ENCODE measurements at regions not wholly inside any gene's neighbourhood (a gene's known extent, or its start where the extent isn't known, plus 50 kb on each side); places are given as distances from the start of the nearest gene placed in this dataset.
"Not testable (repeated sequence)": the region's sequence is repeated elsewhere in the genome, so short reads cannot be mapped to it uniquely, and the experiment has no call there.

DNA sequence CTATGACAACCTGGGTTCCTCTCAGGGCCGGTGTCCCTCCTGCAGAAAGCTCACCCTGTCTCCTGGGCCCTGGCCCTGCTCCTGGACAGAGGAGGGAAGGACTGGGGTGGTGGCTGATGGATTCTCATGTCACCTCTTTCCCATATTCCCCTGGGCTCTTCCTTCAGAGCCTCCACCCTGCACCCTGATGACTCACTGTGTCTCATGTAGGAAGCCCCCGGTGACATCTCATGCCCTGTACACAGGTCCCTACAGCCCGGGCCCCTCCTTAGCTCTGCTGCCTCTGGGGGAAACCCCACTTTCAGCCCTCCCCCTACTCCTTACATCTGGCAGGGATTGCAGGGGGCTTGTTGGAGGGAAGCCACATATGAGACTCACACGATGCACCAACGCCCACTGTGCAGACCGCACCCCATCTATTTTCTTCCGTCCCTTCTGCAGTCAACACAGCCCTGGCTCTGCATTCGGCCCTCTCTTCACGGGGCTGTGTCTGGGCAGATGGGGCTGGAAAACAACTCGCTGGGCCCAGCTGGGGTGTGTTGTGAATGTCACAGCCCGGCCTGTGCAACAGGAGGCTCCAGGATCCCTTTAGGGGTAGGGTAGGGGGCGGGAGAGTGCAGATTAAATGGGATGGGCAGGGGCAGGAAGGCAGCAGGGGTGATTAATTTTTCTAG lies 124.6 kb upstream of the SULF2 start:
- DNase-seq, result not testable (repeated sequence)

DNA sequence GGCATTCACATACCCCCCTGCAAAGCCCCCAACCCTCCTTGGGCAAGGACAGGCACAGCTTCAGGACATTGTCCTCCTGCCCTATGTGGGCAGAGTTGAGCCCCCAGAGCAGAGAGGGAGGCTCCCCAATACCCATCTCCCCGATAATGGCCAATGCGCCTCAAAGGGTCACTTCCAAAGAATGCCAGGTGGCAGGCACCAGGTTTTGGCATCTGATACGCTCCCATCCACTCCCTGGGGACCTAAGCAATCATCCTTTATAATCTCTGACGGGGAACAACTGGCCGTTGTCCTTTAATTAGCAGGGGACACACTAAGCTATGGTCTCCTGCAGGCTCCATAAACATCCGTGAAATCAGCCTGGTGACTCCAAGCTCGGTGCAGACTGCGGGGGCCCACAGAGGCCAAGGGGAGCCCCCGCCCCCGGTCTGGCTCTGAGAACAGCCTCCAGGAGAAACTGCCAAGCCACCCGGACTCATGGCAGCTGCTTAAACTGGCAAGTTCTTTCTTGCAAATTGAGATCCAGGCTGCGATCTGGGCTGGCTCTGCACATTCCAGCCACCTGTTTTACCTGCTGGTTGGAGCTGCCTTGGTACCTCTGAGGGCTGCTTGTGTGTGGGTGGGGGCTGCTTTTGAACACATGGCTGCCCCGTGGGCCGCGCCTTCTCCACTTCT lies 123.2 kb upstream of the SULF2 start:
- not testable (repeated sequence) for DNase-seq

DNA sequence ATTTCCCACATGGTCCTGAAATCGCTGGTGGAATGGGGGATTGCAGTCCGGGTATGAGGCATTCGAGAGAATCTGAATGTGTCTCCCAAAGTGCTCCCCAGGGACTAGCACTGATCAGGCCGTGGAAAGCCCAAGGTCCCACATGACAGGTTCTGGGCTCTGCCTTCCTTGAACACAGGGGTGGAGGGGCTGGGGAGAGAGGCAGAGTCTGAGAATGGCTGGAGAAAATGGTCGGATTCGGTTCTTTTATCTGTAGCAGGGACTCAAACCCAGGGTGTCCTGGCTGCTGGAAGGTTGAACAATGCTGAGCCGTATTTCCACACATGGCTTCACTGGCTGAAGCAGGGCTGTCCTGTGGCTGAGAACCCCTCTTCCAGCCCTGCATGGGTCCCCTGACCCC lies 122.7 kb upstream of the SULF2 start:
- DNase-seq, result not testable (repeated sequence)

DNA sequence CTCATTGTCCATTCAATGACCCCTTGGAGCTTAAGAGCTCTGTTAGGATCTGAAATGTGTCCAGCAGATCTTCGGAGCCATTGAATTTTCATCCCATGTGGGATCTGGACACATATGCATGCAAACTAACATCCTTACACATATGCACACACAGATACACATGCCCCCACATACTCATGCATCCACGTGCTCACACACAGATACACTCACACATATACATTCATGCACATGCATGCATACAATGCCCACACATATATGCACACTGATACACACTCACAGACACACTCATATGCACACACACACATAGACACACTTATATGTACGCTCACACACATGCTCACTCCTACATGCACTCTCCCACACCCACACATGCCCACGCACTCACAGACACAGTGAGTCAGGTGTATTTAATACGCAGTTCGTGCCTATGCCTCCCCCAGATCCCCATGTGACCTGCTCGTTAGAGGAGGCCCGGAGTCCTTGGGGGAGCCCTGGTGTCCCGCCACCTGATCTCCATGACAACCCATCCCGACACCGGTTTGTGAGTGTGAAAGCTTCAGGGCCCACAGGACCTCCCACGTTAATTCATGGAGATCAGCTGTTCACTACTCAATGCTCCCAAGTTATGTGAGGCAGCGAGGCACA lies 121.9 kb upstream of the SULF2 start:
- no peak for DNase-seq

DNA sequence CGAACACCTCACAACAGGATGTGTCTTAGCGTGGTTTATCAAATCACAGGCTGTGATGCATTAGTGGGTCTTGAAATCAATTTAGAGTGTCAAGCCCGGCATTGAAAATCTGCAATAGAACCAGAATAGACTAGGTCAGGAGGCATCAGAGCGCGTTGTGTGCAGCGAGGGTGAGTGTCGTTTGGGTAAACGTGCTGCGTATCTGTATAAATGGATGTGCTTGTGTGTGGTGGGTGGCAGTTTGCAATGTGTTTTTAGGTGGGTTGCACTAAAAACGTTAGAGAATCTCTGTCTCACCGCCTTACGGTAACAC lies 121.0 kb upstream of the SULF2 start:
- DNase-seq, result no peak

DNA sequence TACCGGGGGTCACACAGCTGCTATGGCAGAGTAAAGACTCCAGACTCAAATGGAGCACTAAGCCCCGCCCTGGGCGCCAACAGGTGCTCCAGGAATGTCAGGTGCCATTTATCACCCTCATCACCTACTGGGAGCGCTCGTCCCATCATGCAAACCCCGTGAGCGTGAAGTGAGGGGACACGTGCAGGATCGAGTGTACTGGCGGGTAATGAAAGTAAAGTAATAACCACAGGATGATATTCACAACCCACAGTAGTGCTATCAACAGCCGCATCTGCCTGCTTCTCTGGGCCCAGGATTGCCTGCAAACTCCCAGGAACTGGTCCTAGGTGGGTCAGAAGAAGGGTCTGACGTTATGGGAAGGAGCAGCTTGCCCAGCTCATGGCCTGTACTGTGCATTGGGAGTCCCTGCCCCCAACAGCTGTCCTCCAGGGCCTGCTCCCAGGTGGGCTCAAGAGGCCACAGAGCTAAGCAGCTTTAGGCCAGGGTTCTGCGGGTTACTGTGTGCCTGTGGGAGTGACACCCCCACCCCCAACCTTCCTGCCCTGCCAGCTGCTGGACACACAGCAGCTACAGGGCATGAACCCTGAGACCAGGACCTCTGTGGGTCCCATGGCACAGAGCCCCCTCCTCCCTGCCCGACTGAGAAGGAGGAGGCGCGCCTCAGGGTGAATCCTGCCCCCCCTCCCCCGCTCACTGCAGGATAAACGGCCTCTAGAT lies 120.5 kb upstream of the SULF2 start:
- DNase-seq, result no peak

DNA sequence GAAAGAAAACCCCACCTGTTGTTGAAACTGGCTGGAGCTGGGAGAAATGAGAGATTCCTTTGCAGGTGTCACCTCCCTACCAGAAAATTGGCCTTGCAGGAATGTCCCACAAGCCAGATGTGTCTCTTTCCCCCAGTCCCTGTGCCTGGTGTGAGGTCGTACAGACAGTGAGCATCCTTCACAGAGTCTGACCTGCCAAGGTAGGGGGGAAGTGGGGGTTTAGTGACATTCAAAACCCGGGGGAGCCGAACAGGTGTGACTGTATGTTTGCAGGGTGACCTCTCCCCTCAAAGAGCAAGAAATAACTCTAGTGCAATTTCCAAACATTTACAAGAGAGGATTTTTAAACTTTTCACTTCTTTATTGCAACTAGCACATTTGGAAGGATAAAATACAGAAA lies 117.7 kb upstream of the SULF2 start:
- DNase-seq, result not testable (repeated sequence)

DNA sequence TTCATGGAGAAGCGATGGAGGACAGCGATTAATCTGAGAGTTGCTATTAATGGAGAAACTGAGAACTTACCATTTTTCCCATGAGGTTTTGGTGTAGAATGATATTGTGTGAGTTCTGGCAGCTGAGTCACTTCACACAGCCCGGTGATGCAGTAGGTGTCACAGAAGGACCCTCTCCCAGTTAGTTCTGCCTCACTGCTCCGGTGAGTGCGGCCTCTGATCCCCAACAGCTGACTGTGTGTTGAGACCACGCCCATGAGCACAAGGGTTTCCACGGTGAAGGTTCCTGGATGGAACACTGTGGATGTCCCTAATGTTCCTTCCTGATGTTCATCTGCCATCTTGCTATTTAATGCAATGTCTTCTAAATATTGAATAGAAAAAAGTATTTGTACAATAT lies 114.0 kb upstream of the SULF2 start:
- DNase-seq, result not testable (repeated sequence)

DNA sequence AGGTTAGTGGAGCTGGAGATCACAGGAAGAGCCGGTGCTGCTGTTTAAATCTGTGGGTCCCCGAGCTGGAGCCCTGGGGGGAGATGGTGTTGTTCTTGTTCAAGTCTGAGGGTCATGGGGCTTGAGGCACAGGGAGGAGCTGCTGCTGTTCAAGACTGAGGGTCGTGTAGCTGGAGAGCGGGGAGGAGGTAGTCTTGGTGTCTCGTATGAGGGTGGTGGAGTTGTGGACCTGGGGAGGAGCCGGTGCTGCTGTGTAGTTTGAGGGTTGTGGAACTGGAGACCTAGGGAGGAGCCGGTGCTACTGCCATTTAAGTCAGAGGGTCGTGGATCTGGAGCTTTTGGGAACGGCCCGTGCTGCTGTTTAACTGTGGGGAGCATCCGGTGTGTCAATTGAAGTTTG lies 112.2 kb upstream of the SULF2 start:
- DNase-seq, result no peak

DNA sequence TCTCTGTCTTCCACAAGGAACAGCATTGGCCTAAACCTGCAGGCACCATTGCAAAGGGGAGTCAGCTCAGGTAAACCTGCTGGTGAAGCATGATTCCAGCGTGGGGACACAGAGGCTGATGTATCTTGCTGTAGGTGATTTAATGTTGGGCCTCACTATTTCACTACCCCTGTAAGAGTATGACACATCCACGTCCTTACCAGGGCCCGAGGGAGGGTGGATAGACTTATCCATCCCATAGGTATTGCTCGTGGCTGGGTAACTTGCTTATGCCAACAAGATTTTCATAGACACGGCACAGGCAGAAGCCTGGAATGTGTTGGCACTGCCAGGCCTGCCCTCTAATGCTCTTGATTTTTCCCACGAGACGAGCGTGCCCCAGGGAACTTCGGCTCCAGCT lies 107.4 kb upstream of the SULF2 start:
- DNase-seq, result not testable (repeated sequence)

DNA sequence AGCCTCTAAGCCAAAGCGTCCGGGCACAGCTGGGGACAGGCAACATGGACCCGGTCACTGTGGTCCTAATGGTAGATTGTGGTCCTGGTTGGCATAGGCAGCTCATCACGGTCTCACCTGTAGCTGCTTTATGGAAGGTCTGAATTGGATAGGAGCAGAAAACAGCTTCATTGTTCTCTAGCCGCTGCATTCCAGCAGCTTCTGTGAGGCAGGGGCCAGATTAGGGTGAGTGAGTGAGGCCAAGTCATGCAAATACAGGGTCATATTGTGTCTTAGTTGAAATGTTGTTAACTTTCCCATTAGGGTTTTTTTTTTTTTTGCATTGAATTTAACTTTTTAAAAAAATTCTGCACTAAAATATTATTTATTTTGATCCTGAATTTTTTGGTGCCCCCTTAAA lies 105.4 kb upstream of the SULF2 start:
- DNase-seq, result not testable (repeated sequence)

DNA sequence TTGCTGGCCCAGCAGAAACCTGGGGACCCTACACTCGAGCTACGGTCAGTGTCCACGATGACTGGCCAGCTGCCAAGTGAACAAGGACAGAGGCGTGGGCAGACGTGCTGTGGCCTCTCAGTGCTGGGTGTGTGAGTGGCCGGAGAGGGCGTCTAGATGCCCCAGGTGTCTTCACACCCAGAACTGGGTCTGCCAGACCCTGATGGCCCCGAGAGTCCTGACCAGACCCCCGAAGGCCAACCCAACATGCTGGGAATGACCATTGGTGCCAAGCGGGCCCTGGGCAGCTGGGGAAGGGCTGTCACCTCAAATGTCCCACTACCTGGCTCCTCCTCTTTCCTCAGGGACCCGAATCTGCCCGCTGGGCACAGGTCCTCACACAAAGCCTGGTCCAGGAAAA lies 104.5 kb upstream of the SULF2 start:
- DNase-seq, result not testable (repeated sequence)

DNA sequence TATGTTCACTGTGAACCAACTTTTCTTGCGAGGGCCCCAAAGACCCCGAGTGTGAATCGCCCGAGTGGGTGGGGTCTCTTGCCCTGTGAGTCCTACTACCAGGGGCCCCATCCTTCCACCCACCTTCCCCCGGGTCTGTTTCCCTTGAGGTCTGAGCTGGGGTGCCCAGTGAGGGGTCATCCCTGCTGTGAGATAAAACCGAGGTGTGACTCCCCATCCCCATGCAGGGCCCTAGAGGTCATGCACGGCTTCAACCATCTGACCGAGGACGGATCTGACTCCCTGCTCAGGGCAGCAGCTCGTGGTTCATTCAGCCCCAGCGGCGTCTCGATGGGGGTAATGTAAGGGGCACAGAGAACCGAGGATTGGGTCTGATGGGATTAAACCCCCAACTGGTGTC lies 103.1 kb upstream of the SULF2 start:
- DNase-seq, result no peak

DNA sequence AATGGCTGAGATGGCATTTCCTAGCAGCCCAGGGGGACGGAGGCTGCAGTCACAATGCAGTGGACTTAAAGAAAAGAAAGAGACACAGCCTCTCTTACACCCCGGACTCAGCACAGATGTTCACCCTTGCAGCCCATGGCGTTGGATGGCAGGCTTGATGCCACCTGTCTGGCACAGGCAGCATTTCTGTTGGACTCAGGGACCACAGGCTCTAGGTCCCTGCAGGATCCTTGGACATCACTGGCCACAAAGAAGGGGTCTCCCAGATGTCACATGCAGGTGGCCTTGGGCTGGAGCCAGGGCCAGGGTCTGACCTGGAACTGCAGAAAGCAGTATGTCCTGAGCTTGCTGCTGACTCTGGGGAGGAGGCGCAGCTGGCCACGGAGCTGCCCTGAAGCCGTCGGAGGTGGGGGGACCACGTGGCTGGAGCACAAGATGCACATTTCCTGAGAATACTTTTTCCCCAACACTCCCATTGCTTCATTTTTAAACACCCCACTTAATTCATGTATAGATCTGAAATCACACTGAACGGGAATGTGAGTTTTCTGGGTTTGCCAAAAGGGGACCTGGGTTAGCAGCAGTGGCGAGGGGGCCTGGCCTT lies 102.3 kb upstream of the SULF2 start:
- DNase-seq, result no peak

DNA sequence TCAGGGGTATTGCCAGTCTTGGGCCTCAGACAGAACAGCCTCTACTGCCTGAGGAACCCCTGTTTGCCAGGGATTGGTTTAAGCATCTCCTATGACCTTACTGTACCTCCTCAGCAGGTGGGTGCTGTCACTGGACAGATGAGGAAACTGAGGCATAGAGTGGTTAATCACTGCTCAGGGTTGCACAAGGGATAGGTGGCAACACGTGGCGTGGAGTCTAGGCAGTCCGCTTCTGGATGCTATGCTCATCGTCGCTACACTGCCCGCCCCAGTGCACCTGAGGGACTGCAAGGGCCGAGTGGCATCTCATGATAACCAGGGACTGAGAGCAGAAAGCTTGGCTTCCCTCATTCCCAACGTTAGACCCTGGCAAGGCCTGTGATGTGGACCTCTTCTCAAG lies 101.8 kb upstream of the SULF2 start:
- DNase-seq, result no peak

DNA sequence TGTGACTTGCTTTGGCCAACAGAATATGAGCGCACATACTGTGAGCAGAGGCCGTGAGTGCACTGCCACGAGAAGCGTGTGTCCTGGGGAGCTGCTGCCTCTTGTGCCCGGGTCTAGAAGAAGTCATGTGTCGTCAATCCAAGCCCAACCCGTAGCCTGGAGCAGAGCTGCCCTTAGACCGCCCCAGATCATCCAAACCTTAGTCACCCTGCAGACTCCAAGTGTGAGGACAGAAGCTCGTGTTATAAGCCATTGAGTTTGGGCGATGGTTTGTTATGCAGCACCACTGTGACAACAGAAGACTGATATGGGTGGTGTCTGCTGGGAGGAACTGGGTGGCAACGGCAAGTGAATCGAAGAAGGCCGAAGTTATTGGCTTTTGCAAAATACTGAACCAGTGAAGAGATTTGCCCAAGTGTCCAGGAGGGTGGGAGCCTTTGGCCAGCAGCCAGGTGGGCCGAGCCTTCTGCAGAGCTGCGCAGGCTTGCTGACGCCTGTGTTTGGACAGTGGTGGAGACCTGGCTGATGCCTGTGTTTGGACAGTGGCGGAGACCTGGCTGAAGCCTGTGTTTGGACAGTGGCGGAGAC lies 101.3 kb upstream of the SULF2 start:
- no peak for DNase-seq

DNA sequence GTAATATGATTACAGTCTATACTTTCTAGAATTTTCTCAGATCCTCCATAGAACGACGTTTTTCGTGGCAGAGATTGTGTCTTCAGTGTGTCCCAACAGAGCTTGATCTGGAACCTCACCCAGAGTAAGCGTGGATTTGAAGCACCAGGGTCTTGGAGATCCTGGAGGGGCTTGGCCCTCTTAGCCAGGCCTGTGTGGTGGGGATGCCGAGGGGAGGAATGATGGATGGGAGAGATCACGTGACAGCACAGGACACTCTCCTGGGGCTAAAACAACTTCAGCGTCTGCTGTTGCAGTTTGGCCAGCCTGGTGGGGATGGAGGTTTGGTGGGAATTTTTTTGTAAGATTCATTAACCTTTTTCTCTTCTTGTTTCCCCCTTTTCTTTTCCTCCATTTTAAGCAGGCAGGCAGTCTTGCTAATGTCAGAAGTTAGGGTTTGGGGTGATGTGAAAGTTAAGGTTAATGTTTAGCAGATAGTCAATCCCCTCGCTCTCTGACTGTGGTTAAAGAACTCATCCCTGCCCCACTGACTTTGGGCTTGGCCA lies 100.7 kb upstream of the SULF2 start:
- DNase-seq, result no peak

DNA sequence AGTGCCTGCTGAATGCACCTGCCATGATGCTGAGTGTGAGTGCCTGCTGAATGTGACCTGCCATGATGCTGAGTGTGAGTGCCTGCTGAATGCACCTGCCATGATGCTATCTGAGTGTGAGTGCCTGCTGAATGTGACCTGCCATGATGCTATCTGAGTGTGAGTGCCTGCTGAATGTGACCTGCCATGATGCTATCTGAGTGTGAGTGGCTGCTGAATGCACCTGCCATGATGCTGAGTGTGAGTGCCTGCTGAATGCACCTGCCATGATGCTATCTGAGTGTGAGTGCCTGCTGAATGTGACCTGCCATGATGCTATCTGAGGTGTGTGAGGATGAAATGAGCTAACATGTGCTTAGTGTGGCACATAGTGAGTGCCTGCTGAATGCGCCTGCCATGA lies 98.7 kb upstream of the SULF2 start:
- DNase-seq, result not testable (repeated sequence)

DNA sequence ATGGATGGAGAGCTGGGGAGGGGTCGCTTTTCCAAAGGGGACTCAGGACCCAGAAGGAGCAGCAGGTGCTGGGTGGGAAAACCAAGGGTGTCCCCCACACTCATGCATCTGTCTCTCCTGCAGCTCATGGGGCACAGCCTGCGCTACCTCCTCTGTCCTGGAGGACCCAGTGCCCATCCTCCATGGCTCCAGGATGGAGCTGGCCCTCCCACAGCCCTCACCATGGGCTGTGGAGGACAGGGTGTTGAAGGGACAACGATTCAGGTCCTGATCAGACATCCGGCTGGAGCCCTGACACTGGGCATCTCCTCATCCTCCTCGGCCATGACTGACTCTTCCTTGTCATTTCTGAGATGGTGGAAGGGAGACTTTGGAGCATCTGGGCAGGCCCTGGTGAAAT lies 97.9 kb upstream of the SULF2 start:
- no peak for DNase-seq

DNA sequence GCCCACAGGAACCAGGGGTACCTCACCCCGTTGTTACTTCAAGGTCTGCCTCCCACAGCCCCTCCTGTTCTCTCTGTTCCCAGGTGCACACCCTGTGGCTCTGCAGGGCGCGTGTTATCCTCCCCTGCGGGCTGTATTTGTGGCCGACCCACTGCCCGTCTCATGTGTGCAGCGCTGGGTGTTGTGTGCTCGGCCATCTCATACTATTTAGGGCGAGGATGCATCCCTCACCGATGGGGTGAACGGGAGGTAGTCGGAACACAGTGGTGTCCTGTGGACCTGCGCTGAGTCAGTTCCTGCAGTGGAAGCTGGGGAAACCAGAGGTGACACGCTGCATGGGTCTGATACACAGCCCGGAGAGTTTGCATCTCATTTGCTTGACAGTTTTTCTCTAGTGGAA lies 94.5 kb upstream of the SULF2 start:
- no peak for DNase-seq

DNA sequence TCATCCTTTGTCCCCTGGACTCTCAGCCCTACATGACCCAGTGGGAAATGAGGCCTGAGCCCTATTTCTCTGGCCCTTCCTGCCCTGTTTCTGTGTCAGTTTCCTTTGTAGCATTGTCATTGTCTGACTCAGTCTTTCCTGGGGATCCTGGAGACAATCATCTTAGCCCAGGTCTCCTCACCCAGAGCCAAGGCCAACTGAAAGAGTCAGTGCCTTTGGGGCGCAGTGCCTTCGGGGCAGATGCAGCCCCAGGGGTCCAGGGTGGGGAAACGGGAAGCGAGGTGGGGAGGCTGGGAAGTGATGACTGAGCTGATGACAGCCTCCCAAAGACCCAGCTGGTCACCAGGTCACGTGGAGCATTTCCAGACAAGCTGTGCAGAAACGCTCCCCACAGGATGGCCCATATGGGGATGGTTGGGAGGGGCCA lies 93.3 kb upstream of the SULF2 start:
- no peak for DNase-seq

DNA sequence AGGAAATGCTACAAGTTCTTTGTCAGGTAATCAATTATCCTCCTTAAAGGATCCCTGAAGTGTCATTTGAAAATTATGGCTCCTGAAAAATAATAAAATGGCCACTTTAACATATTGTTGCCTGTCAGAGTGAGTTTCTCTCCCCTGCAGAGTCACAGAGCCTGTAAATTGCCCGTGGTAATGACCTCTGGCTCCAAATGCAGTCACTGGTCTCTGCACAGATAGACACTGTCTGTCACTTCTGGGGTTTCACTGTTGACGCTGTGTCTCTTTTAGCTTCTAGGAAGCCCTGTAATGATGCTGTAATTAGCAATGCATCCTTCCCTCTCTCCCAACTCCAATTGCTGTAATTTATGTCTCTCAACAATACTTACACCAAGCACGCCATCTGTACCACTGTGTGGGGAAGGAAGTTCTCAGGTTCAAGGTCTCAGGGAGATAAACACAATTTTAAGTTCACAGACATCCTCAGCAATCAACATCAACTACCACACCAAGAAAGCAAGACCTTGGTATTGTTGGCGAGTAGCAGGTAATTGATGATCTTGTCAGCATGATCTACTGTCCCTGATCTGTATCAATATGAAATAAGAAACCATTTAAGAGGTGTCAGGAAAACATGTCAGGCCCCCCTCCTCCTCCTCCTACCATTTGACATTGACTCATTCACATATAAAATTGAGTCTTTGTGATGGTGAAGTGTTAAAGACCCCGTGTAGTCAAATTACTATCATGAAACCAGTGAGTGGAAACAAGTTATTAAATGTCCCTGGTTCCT lies 91.2 kb upstream of the SULF2 start:
- no peak for DNase-seq

Measured in inflammatory macrophage treated with lipopolysaccharide for 1 hour (primary cell).